EL (cell line): ENCODE measurements at regions not wholly inside any gene's neighbourhood (a gene's known extent, or its start where the extent isn't known, plus 50 kb on each side); places are given as distances from the start of the nearest gene placed in this dataset.
"Not testable (repeated sequence)": the region's sequence is repeated elsewhere in the genome, so short reads cannot be mapped to it uniquely, and the experiment has no call there.

Experiments used
- DNase-seq: peaks from one replicate; pipeline ENCODE4 v3.0.0-alpha.2; 2016

DNA sequence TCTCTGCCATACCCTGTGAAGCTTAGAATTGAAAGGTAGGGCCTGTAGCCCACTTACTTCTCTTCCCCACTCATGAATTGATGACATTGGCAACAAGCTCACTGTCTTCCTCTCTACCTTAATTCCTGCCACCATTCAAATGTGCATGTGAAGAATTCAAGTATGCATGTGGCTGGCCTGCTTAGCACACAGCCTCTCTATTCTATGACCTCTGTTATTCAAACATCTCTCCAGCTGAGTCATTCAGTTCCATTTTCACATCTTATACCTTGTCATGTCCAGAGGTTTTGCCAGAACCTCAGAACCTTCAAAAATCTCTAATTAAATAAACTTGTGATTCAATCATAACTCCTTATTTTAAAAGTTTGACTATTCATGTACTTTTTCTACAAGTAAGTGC is 114.7 kb upstream of the MAN2A1 start:
- no peak for DNase-seq

DNA sequence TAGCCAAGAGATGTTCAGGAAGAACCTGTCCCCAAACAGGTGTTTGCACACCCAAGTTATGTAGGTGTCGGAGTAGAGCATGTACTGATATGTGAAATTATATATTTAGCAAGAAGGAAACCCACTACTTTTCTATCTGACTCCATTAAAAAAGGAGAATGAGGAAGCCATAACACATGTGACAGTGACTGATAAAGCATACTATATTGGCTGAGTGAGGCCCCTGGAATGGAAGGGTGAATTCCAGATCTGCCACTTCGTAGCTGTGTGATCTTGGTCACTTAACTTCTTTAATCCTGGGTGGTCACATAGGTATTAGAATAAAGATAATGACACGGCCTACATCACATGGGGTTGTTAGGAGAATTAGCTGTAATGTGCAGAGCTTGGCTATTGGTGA is 116.0 kb upstream of the MAN2A1 start:
- no peak for DNase-seq

DNA sequence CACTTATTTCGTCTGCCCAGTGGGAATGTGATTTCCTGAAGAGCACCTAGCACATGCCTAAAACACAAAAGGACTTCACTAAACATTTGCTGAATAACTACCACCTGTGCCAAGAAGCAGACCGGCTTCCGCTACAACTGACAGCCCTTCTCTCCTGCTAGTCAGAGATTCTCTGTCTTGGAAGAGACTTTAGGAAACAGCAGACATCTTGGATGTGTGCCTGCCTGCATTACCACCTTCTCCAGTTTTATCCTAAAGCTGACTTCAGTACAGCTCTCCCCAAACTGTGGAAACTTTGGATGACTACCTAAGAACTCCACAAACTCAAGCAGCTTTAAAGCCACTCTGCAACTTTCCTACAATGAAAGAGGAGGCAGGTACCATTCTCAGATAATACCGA is 116.5 kb upstream of the MAN2A1 start:
- no peak for DNase-seq

DNA sequence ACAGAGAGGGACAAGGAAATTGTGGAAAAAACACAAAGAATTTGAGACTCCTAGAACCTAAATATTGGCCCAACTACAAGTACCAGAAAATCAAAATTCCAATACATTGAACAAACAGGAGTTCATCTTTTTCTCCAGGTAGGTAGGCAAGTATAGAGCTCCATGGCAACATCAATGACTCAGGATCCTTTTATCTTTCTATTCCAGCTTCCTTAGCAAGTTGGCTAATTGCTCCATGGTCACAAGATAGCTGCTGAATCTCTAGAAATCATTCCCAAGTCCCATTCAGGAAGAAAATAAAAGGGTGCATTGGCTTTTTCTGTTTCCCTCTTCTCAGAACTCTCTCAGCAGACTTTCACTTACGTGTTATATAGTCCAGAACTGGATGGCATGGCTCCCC is 117.9 kb upstream of the MAN2A1 start:
- DNase-seq: no peak

DNA sequence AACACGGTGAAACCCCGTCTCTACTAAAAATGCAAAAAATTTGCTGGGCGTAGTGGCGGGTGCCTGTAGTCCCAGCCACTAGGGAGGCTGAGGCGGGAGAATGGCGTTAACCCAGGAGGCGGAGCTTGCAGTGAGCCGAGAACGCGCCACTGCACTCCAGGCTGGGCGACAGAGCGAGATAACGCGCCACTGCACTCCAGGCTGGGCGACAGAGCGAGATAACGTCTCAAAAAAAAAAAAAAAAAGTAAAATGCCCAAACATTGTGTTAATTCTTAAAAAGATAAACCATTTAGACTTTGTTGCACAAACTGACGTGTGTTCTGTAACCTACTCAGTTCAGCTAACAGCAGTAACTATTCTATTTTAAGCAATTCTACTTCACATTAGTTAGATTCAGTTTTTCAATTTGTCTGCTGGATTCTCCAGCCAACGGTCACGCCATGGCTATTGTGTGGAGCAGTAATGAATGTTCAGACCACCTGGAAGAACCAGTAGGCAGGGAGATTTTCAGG is 119.3 kb upstream of the MAN2A1 start:
- no peak for DNase-seq

DNA sequence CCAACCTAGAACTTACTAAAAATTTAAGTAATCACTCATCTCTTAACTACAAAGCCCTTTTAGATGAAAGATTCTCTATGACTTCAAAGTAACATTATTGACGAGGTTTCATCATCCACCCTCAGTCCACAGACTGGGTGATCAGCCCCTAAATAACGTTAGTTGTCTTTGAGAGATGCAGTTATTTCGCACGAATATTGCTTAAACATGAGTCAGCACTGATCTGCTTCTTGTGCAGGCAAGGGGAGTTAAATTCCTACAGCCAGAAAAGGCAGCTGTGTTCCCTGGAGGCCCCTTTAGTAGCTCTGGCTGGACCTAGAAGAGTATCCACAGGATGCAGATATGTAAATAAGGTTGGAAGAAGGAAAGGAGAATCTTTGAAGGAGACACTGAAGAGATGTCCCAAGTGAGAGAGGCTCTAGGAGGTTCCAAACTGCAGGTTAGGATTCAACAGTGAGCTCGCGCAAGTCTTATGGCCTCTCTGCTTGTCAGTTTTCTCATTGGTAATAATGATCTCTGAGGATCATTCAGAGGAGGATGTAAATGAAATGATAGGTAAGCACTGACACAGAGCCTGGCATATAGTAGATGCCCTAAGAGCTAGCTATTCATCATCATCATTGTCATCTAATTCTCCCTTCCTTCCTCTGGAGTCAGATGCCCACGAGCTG is 122.2 kb upstream of the MAN2A1 start:
- peak; percentile 45 for DNase-seq

DNA sequence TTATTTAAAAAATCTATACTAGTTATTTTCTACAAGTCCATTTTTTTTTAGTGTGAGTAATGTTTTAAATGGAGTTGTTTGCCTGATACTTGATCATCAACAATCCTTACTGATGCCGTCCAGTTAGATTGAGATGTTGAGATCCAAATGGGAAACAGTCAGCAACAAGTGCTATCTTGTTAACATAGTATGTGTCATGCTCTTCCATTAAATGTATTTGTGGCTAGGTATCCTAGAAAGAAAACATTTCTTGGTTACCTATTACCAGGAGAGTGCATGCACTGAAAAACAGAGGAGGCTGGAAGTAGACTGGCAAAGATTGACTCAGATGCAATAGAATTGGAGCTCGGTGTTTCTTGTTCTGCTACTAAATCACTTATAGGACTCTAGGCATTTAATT is 123.4 kb upstream of the MAN2A1 start:
- DNase-seq: no peak

DNA sequence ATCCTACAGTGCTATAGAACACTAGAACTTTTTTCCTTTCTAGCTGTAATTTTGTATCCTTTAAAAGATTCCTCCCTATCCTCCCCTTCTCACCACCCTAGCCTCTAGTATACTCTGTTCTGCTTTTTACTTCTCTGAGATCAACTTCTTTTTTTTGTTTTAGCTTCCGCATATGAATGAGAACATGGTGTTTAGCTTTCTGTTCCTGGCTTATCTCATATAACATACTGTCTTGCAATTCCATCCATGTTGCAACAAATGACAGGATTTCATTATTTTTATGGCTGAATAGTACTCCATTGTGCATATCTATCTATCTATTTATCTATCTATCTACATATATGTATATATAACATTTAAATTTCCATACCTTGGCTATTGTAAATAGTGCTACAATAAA is 126.0 kb upstream of the MAN2A1 start:
- no peak for DNase-seq

DNA sequence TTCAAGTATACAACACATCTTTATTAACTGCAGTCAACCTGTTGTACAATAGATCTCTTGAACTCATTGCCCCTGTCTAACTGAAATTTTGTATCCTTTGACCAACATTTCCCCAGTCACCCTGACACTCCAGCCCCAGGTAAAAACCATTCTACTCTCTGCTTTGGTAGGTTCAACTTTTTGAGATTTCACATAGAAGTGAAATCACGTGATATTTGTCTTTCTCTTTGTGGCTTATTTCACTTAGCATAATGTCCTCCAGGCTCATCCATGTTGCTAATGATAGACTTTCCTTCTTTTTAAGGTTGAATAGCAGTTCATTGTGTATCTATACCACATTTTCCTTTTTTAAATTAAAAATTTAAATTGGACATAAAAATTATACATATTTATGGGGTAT is 126.5 kb upstream of the MAN2A1 start:
- no peak for DNase-seq

DNA sequence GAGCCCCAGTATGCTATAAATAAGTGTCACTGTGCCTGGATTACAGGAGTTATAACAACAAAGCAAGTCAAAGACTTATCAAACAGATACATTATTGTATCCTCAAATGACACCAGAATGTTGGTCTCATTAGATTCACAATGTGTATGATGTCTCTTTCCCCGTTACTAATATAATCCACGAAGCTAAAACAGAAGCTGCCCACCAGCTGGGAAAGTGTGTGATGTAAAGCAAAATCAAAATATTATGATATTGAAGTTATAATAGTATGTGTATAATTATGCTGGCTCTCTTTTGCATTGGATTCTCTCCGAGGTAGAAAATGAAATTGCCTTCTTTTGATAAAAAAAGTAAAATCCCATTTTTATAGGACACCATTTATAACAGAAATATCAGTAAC is 127.3 kb upstream of the MAN2A1 start:
- no peak for DNase-seq

DNA sequence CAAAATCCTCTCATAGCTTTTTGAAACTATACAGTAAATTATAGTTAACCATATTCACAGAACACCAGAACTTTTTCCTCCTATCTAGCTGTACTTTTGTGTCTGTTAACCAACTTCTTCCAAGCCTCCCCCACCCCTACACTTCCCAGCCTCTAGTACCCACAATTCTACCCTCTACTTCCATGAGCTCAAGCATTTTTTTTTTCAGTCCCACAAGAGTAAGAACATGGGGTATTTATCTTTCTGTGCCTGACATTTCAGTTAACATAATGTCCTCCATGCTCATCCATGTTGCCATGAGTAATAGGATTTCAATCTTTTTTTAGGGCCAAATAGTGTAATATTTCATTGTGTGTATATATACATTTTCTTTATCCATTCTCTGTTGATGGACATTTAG is 128.3 kb upstream of the MAN2A1 start:
- DNase-seq: no peak

DNA sequence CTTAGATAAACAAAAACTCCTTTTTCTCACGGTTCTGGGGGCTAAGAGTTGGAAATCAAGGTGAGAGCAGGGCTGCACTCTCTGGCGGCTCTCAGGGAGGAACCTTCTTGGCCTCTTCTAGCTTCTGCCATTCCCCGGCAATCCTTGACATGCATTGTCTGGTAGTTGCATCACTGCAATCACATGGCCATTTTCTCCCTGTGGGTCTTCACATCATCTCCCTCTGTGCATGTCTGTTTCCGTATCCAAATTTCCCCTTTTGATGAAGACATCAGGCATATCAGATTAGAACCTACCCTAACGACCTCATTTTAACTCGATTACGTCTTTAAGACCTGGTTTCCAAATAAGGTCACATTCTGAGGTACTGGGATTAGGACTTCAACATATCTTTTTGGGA is 129.2 kb upstream of the MAN2A1 start:
- no peak for DNase-seq

DNA sequence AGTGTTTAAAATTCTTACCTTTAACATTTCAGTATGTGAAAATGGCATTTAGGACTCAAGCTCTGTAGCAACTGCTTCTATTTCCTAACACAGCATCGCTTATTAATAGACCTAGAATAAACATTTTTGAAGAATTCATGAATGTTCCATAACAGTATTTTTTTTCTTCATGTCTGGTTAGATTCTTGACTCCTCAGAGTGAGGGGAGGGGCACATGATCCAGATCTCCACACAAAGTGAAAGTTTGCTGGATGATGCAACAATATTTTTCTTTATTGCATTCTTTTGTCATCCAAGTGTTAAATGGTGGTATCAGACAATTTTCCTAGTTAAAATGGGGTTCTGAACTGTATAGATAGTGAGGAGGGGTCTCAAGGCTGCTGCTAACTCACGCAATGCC is 130.8 kb upstream of the MAN2A1 start:
- DNase-seq: no peak

DNA sequence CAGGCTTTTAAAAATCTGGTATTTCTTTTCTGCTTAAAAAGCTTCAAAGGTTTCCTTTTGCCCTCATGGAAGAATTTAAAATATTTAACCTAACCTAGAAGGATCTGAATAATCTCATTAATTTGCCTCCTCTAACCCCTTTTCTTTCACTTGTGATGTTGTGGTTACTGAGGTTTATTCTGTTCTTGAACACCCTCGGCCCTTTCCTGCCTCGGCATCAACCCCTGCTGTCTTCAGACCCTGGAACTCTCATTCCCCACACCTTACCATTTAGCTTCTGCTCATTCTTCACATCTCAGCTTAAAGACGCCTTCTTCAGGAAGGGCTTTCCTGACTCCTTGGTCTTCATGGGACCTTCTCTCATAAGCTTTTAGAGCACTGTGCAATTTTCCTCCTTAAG is 131.4 kb upstream of the MAN2A1 start:
- no peak for DNase-seq

DNA sequence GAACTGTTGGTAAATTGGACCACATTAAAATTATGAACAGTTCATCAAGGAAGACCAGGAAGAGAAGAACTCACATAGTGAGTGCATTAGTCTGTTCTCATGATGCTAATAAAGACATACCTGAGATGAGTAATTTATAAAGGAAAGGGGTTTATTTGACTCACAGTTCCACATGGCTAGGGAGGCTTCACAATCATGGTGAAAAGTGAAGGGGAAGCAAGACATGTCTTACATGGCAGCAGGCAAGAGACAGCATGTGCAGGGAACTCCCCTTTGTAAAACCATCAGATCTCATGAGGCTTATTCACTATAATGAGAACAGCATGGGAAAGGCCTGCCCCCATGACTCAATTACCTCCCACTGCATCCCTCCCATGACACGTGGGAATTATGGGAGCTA is 135.9 kb upstream of the MAN2A1 start:
- DNase-seq: no peak

DNA sequence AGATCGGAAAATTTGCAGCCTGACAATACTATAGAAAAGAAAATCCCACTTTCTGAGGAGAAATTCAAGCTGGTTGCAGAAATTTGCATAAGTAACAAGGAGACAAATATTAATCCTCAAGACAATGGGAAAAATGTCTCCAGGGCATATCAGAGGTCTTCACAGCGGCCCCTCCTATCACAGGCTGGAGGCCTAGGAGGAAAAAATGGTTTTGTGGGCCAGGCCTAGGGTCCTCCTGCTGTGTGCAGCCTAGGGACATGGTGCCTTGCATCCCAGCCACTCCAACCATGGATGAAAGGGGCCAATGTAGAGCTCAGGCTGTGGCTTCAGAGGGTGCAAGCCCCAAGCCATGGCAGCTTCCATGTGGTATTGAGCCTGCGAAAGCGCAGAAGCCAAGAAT is 138.5 kb upstream of the MAN2A1 start:
- not testable (repeated sequence) for DNase-seq

DNA sequence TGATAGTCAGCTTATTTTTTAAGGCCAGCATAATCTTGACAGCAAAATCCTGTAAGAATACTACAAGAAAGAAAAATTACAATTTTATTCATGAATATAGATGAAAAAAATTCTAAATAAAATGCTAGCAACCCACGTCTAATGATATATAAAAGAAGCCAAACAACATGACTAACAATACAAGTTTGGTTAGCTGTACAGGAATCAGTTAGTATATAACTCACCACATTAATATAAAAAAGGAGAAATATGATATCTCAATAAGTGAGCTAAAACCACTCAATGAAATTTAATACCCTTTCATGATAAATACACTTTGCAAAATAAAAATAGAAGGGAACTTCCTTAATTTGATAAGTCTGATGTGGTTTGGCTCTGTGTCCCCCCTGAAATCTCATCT is 139.7 kb upstream of the MAN2A1 start:
- DNase-seq: no peak

DNA sequence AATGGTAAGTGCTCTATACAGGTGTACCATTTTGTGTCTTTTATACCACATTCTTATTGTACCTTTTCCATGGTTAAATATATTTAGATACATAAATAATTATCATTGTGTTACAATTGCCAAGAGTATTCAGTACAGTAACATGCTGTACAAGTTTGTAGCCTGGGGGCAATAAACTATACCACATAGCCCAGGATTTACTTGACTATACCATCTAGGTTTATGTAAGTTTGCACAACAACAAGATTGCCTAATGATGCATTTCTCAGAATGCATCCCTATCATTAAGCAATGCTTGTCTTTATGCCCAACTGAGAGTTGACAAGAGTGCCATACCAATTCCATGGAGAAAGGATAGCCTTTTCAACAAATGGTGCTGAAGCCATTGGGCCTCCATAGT is 136.7 kb upstream of the PJA2 start:
- no peak for DNase-seq

DNA sequence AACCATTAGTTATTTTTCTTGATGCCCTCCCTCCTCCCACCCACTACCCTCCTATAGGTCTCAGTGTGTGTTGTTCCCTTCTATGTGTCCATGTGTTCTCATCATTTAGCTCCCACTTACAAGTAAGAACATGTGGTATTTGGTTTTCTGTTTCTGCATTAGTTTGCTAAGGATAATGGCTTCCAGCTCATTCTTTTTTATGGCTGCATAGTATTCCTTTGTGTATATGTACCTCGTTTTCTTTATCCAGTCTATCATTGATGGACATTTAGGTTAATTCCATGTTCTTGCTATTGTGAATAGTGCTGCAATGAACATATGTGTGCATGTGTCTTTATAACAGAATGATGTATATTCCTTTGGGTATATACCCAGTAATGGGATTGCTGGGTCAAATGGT is 135.1 kb upstream of the PJA2 start:
- DNase-seq: not testable (repeated sequence)

DNA sequence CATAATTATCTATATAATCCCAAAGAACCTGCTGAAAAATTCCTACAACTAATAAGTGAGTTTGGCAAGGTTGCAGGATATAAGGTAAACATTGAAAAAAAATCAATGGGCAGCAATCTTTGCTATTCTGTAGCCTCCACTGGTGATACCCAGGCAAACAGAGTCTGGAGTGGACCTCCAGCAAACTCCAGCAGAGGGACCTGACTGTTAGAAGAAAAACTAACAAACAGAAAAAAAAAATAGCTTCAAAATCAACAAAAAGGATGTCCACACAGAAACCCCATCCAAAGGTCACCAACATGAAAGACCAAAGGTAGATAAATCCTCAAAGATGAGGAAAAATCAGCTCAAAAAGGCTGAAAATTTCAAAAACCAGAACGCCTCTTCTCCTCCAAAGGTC is 128.9 kb upstream of the PJA2 start:
- DNase-seq: not testable (repeated sequence)

DNA sequence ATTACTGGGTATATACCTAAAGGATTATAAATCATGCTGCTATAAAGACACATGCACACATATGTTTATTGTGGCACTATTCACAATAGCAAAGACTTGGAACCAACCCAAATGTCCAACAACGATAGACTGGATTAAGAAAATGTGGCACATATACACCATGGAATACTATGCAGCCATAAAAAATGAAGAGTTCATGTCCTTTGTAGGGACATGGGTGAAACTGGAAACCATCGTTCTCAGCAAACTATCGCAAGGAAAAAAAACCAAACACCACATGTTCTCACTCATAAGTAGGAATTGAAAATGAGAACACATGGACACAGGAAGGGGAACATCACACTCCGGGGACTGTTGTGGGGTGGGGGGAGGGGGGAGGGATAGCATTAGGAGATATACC is 125.3 kb upstream of the PJA2 start:
- not testable (repeated sequence) for DNase-seq

DNA sequence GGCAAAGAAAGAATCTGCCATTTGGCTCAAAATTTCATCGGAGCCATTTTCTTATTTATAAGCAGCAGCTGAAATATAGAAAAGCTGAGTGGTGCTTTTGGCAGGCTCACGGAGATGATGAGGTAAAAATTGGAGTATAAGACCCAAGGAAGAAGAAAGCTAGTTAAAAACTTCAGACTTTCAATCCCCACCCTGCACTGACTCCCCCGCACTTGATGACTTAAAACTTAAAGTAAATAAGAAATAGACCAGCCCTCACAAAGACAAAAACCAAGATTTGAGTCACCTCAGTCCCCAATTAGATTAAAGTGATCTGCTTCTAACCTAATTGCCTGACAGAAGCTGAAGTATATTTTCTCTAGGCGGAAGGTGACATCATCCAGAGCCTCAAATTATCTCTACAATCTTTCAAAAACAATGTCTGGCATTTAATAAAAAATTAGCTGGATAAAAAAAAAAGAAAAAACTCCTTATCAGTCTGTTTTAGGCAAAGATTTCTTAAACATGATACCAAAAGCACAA is 124.0 kb upstream of the PJA2 start:
- DNase-seq: peak; percentile 60

DNA sequence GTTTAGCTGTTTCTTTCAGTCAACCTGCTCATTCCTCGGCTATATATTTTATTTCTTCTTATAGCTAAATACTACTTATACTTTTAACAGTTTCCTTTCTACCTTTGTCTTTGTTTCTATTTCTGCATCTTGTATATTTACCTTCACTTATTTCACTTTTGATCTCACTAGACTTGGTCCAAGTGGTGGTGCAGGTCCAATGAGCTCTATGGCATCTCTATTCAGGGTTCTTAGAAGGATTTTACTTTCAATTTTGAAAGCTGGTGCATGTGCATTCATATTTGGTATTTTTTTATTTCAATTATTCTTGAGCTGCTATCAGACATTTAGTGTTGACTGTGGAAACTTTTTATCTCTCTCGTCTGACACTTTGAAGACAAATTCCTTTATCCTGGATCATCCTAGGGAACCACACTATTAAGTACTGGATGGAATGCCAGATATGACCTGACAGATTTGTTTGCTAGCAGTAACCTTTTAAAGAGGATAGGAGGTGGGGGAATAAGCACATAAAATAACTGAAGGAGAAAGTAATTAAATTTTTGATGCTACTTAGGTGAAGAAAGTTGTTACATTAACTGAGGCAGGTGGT is 123.1 kb upstream of the PJA2 start:
- DNase-seq: peak; percentile 36

DNA sequence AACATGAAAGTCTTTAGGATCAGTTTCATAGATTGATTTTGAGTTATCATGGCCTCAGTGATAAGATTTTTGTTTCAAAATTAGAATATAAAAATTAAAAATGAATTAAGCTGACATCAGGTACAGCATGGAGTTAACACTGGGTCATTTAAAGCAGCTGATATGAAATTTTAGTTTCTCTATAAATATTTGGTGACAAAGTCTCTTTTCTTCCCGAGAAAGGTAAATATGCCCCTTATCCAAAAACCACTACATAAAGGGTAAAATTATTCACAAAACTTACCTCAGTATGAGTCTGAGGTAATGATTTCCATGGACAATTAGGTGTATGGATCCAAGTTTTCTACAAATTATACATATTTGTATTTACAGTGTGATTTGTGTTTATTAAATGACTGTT is 121.5 kb upstream of the PJA2 start:
- DNase-seq: no peak

DNA sequence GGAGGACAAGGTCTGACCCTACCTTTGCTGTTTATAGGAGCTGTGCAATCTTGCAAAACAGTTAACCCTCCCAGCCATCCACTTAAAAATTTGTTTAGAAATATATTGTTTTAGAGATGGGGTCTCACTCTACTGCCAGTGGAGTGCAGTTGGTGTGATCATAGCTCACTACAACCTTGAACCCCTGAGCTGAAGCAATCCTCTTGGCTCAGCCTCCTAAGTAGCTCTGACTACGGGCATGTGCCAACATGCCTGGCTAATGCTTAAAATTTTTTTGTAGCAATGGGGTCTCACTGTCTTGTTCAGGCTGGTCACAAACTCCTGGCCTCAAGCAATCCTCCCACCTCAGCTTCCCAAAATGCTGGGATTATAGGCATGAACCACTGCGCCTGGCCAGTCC is 120.2 kb upstream of the PJA2 start:
- DNase-seq: no peak
